Hepatic stellate cell (primary cell): ENCODE measurements at regions not wholly inside any gene's neighbourhood (a gene's known extent, or its start where the extent isn't known, plus 50 kb on each side); places are given as distances from the start of the nearest gene placed in this dataset.

Source experiments
- DNase-seq: peaks from one replicate; pipeline ENCODE4 v3.0.0; 2011; ENCODE audit warnings: low spot score

- DNase-seq, result no peak
Observed at GRCh38 chr14:51546603-51547258, 105.0 kb upstream of the FRMD6 start.

DNA sequence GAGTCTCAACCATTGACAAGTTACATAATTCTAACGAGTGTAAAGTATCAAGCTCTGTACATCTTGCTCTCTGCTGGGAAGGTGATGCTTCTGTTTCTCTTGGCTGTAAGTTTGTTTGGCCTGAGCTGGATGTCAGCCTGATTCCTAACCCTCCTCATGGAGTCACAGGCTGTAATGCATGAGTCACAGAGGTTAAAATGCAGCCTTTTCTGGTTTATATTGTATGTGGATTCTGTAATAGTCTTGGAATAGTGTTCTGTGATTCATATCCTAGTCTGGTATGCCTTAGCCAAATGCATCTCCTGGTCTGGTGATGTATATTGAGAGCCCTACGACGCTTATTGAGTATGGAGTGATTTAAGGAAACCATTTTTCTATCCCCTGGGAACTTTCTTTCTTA lies 104.5 kb upstream of the FRMD6 start:
- peak; percentile 82 for DNase-seq

- DNase-seq, result no peak
Observed at GRCh38 chr14:51547701-51548100, 104.0 kb upstream of the FRMD6 start.

GRCh38 chr14:51548187-51548586 lies 103.5 kb upstream of the FRMD6 start:
- no peak for DNase-seq

DNA sequence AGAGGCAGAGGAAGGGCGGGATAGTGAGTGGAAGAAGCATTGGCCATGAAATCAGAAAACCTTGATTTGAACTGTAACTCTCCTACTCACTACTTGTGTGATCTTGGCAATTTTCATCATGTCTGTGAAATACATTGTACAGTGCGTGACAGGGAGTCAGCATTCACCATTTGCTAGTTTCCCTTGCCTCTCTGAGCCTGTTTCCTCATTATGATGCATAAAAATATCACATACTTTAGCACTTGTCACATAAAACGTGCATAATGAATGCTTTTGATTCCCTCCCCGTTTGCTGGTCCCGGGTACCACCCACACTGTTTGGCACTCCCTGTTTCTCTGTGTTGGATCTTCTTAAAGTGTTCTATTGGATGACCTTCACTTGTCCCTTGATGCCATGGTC lies 101.1 kb upstream of the FRMD6 start:
- DNase-seq, result no peak

DNA sequence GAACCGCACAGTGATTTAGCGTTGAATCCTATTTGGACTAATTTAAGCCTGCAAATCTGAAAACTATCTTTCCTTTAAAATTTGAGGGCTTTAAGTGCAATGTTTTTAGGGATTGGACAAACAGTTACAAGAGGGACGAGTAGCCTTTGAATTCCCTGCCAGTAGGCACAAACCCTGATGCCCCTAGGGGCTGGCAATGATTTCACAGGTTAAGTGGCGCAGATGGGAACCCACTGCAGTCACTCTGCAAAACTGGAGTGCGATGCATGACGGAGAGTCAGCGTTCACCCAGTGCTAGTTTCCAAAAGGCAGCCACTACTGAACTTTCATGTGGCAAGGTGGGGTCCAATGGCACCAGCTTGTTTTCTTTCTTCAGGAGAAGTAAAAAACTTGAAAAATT lies 99.4 kb upstream of the FRMD6 start:
- DNase-seq, result no peak

DNA sequence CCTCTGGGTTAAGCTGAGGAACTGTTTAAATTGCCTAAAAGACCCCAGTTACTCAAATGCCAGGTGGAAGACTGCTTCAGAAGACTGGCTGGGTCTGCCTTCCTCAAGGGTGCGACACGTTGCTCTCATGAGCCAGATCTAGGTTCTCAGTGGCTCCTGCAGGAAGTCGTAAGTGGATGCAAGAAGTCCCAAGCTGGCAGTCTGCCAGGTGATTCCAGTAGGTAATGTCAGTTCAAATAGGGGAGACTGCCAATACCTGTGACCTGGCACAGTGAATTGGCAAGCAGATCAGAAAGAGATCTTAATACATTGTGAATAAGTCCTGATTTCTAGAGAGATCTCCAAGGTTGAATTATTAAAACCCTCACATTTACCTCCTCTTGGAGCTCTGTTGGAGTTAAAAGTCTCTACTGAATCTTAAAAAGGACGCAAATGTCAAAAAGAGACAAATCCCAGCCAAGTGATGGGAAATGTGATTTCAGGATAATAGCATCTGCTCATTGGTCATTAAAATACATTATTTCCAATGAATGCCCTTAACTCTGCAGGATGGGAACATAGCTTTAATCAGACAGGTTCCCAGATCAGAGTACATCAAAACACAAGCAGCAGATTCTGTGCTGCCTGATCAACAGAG lies 98.8 kb upstream of the FRMD6 start:
- DNase-seq, result no peak

DNA sequence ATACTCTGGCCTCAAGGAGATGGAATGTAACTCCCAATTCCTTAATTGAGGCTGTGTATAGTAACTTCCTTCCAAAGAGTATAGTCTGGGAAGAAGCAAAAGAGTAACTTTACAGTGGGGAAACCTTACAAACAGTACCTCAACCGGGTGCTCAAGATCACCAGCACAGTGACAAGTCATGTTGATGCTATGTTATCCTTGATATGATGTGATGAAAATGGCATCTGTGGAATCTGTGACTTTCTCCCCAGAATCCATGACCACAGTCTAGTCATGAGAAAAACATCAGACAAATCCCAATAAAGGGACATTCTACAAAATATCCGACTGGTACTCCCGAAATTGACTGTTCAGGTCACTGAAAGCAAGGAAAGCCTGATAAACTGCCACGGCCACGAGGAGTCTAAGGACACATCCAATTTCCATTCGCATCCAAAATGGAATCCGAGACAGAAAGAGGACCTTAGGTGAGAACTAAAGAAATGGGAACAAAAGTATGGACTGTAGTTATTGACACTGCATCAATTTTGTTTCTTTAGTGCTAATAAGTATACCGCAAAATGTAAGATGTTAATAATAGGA lies 97.3 kb upstream of the FRMD6 start:
- DNase-seq, result peak; percentile 83

GRCh38 chr14:51554953-51555352 lies 96.8 kb upstream of the FRMD6 start:
- peak; percentile 45 for DNase-seq

DNA sequence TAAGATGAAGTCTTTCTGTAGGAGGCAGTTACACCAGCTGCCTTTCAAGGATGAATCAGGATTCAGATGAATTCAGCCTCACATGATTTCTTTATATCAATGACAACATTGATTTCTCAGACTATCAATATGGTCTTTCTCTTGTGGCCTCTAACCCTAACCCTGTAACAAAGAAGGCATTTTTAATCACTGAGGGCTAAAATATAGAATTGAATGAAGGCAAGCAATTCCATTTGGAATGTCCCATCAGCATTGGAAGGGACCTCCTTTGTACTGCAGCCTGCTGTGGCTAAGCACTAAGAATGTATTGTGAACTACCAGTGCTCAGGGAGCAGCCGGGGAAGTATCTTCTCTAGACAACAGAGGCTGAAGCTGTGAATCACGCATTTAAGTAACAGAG lies 90.6 kb upstream of the FRMD6 start:
- DNase-seq, result no peak

- no peak for DNase-seq
Observed at GRCh38 chr14:51562816-51563215, 88.9 kb upstream of the FRMD6 start.

GRCh38 chr14:51563560-51563959 lies 88.2 kb upstream of the FRMD6 start:
- no peak for DNase-seq

DNA sequence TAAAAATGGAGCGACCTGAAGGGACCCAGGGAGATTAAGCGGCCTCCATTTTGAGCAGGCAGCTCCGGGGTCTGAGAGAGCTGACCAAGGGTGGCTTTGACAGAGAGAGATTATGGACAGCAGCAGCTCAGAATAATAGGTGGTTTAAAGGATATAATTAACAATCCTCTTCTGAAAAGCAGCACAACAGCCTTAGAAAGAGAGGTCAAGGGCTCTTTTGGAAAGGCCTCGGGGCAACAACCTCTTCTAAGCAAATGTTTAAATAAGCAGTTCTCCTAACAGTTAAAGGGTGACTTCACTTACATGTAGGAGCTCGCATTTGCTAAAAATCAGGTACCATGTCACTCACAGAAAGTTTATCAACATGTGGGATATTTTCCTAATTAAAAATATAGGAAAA lies 87.2 kb upstream of the FRMD6 start:
- DNase-seq, result no peak

DNA sequence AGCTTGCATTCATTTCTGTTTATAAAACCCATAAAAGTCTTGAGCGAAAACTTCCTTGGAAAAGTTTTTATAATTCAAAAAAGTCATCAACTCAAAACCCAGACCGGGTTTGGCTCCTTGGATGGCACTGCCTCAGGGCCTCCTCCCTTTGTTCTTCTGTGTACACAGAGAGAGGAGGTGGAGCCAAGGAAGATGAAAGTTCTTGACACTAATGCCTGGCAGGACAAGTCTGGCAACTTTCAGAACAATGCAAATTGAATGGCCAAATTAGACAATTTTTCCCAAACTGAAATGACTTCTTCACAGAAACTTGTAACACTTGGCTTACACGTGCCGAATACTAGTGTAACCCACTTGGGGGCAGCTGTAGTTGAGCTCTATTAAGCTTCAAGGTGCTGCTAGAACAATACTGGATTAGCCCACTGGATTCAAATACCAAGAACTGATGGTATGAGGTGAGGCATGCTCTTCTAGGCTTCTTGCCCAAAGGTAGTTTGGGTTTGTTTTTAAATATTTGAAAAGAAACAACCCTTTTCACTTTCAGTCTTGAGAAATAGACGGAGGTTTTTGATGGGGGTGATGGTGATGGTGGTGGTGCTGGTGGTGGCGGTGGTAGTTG lies 86.6 kb upstream of the FRMD6 start:
- DNase-seq, result no peak

DNA sequence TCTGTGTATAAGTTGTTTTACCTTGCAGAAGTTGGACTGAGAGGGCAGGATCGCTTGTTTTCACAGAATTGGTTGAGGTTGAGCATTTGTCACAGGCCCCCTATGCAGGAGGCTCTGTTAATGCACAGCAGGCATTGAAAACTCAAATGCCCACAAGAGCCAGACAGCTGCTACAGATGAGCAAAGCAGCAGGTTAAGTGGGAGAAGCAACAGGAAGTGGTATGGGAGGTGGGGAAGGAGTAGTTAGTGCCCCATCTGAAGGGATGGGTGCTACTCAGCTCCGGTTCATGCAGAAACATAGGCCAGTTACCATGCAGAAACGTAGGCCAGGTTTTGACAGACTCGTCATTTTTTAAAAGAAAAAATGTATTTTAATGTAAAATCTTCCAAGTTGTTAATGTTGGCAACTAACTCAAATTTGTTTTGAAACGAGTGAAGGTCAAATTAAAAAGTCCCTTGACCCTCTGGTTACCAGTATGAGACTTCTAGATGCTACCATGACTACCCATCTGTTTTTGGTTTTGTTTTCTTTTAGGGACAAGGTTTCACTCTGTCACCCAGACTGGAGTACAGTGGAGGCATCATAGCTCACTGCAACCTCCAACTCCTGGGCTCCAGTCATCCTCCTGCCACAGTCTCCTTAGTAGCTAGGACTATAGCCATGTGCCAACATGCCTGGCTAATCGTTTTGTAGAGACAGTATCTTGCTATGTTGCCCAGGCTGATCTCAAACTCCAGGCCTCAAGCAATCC lies 84.7 kb upstream of the FRMD6 start:
- DNase-seq, result no peak

DNA sequence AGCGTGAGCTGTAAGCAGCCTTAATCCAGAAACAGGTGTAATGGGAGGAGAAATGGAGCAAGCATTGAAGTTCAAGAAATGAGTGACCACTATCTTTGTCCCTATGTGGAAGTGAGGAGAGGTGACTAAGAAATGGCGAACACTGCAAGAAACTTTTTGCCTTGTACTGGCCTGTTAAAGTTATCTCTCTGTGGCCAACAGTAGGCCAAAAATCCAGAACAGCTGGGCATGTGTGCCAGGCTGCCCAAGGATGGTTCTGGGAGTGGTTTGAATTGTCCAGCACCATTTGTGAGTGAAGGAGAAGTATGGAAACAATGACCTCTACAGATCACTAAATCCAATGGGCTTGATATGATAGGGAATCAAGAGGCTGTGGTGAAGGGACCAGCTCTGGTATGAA lies 83.3 kb upstream of the FRMD6 start:
- no peak for DNase-seq

GRCh38 chr14:51573607-51574006 lies 78.1 kb upstream of the FRMD6 start:
- DNase-seq, result no peak

DNA sequence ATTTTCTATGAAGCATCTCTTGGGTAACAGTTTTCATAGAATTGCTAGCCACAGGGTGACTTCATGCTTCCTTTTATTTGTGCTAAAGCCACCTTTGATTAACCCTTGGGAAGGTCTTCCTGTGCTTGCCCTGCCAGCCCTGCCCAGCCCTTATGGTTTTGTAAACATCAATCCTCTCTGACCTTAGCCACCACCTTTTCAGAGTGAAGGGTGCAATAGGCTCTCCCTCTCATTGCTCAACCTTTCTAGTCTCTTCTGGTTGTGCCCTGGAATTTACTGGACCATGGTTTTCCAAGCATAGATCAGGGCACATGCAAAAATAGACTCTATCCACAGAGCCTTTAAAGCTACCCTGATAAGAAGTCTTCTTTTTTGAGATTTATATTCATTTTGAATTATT lies 77.7 kb upstream of the FRMD6 start:
- no peak for DNase-seq

- no peak for DNase-seq
Observed at GRCh38 chr14:51575349-51576116, 76.2 kb upstream of the FRMD6 start.

GRCh38 chr14:51576117-51576430 lies 75.6 kb upstream of the FRMD6 start:
- no peak for DNase-seq

GRCh38 chr14:51576879-51577278 lies 74.8 kb upstream of the FRMD6 start:
- no peak for DNase-seq

DNA sequence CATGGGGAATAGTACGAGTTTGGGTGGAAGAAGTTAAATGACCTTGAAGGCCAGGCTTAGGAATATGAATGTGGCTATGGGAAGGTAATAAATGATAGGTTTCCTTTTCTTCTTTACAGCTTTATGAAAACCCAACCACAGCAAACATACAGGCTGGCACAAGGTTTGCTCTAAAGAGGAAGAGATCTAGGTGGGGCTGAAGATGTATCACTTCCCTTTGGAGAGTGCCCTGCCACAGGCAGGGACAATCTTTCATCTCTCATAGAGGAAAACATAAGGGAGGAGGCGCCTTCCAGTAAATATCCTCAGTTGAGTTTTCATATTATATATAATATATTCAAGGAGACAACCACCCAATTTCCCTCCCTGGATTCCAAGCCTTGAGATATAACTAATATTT lies 72.9 kb upstream of the FRMD6 start:
- DNase-seq, result no peak
